BLaER1 (cell line): ENCODE measurements at regions not wholly inside any gene's neighbourhood (a gene's known extent, or its start where the extent isn't known, plus 50 kb on each side); places are given as distances from the start of the nearest gene placed in this dataset.
"Not testable (repeated sequence)": the region's sequence is repeated elsewhere in the genome, so short reads cannot be mapped to it uniquely, and the experiment has no call there.

ENCODE experiments used
- H3K27ac ChIP-seq: shearing (Covaris generic); formaldehyde crosslinking; 2 replicates; pipeline ENCODE4 v1.8.1; 2022
- H3K27me3 ChIP-seq: shearing (Covaris generic); formaldehyde crosslinking; 2 replicates; pipeline ENCODE4 v1.8.1; 2022
- H3K36me3 ChIP-seq: shearing (Covaris generic); formaldehyde crosslinking; 2 replicates; pipeline ENCODE4 v1.8.1; 2022
- H3K4me1 ChIP-seq: shearing (Covaris generic); formaldehyde crosslinking; 2 replicates; pipeline ENCODE4 v1.8.1; 2022
- H3K4me2 ChIP-seq: shearing (Covaris generic); formaldehyde crosslinking; 2 replicates; pipeline ENCODE4 v1.8.1; 2022
- H3K4me3 ChIP-seq: shearing (Covaris generic); formaldehyde crosslinking; 2 replicates; pipeline ENCODE4 v1.8.1; 2022
- H3K9ac ChIP-seq: shearing (Covaris generic); formaldehyde crosslinking; 2 replicates; pipeline ENCODE4 v1.8.1; 2022
- H3K9me3 ChIP-seq: shearing (Covaris generic); formaldehyde crosslinking; 2 replicates; pipeline ENCODE4 v1.8.1; 2022
- H4K20me1 ChIP-seq: shearing (Covaris generic); formaldehyde crosslinking; 2 replicates; pipeline ENCODE4 v1.8.1; 2022
- Cebpa-rat ChIP-seq: shearing (Covaris generic); IDR thresholded peaks from 2 replicates; pipeline ENCODE4 v1.8.1; 2022

DNA sequence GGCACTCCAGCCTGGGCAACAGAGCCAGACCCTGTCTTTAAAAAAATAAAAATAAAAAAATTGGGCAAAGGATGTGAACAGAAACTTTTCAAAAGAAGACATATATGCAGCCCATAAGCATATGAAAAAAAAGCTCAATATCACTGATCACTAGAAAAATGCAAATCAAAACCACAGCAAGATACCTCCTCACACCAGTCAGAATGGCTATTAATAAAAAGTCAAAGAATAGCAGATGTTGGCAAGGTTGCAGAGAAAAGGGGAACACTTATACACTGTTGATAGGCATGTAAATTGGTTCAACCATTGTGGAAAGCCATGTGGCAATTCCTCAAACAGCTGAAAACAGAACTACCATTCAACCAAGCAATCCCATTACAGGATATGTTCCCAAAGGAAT is 204.1 kb upstream of the SRD5A2 start:
- H3K27ac ChIP-seq = no peak overlapping the region

DNA sequence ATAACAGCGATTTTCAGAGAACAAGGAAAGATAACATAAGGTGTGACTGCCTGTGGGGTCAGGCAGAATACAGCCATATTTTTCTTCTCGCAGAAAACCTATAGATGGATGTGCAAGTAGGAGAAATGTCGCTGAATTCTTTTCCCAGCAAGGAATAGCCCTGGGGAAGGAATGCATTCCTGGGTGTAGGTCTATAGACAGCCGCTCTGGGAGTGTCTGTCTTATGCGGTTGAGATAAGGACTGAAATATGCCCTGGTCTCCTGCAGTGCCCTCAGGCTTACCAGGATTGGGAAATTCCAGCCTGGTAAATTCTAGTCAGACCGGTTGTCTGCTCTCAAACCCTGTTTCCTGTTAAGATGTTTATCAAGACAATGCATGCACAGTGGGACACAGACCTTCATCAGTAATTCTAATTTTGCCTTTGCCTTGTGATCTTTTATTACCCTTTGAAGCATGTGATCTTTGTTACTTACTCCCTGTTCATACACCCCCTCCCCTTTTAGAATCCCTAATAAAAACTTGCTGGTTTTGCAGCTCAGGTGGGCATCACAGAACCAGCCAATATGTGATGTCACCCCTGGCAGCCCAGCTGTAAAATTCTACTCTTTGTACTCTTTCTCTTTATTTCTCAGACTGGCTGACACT is 202.8 kb upstream of the SRD5A2 start:
- not testable (repeated sequence) for H3K36me3 ChIP-seq, H3K27ac ChIP-seq, H3K4me2 ChIP-seq, H3K9ac ChIP-seq, H3K4me3 ChIP-seq, H4K20me1 ChIP-seq, H3K9me3 ChIP-seq, H3K27me3 ChIP-seq, H3K4me1 ChIP-seq

More for the DNA sequence above, 204.1 kb upstream of the SRD5A2 start:
- no peak overlapping the region for H3K9ac ChIP-seq
- TF ChIP-seq Cebpa-rat = no peak
- no peak overlapping the region for H3K4me3 ChIP-seq
- no peaks in the 10 kb centered on the region for H3K4me1 ChIP-seq
- no peaks in the 10 kb centered on the region for H4K20me1 ChIP-seq
- no peak overlapping the region for H3K4me2 ChIP-seq
- peaks cover 9% of the 10 kb centered on the region; the same call in 1 of the 2 replicates for H3K9me3 ChIP-seq
- H3K36me3 ChIP-seq = no peaks in the 10 kb centered on the region
- H3K27me3 ChIP-seq = no peaks in the 10 kb centered on the region

DNA sequence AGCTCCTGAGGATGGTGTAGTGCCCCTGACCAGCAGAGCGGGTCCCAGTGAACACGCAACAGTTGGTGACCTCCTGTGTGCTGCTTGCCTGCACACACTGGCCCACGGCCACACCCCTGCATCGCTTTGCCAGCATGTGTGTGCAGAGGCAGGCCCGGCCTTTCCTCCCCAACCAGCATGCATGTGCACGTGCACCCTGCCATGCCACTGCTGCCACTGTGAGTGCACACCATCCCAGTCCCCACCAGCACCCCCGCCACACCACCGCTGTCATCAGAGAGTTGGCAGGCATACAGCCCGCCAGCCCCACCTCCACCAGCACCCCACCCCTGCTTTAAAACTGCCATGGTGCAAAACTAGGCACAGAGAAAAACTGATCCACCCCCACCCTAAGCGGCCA is 197.4 kb upstream of the SRD5A2 start:
- Histone ChIP-seq H3K9me3 (no peaks in the 10 kb centered on the region), H4K20me1 (no peaks in the 10 kb centered on the region), H3K9ac (no peak overlapping the region), H3K36me3 (no peaks in the 10 kb centered on the region), H3K27me3 (no peaks in the 10 kb centered on the region), H3K4me3 (no peak overlapping the region), H3K4me2 (no peak overlapping the region), H3K27ac (no peak overlapping the region), H3K4me1 (no peaks in the 10 kb centered on the region)
- no peak for TF ChIP-seq Cebpa-rat

DNA sequence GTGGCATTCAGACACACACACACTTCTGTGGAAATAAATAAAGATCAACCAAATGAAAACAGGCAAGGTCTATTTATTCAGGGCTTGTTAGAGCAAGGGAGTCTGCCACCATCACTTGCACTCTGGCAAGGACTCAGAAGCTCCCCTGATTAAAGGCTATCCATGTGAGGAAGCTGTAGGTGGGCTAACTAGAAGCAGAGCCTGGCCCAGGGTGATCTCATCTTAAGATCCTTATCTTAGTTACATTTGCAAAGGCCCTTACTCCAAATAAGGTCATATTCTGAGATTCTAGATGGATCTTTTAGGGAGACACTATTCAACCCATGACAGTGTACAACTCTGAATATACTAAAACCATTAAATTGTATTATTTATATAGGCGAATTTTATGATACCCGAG is 190.0 kb upstream of the SRD5A2 start:
- Histone ChIP-seq H3K9me3 (no peaks in the 10 kb centered on the region), H4K20me1 (no peaks in the 10 kb centered on the region), H3K4me3 (no peak overlapping the region), H3K4me2 (no peak overlapping the region), H3K36me3 (no peaks in the 10 kb centered on the region), H3K27me3 (no peaks in the 10 kb centered on the region), H3K27ac (no peak overlapping the region), H3K4me1 (no peaks in the 10 kb centered on the region), H3K9ac (no peak overlapping the region)
- TF ChIP-seq Cebpa-rat = no peak

DNA sequence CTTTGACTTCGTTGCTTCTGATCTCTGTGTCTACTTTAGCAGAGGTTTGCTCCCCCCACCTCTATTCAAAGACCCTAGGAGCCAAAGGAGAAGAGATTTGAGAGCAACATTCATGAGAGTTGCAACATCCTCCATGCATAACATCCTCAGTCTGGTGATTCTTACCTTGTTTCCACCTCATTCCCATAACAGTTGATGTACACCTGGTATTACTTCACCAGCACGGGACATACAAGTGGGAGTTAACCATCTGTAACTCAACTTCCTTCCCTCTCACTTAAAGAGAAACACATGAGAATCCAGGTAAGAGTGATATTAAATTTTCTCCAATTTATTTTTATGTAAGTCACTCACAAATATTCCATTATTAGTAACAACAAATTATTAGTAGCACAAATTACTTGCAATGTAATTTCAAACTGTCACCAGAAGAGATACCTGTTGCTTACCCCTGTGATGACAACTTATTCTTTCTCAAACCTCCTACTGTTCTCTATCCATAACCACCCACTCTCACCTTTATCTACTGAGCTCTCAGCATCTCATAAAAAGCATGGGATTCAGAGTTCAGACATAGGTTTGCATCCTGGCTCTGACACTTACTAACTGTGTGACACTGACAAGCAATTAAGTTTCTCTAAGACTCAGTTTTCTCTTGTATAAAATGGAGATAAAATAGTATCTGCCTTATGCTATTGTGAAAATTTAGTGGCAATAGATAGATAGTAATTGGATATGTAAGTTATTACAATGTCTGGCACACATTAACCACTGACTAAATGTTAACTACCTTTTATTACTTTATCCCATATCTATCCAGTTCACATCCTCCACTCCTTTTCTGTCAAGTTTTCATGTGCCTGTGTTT is 184.6 kb upstream of the SRD5A2 start:
- no peaks in the 10 kb centered on the region for H3K36me3 ChIP-seq
- no peak for TF ChIP-seq Cebpa-rat
- no peaks in the 10 kb centered on the region for H3K4me1 ChIP-seq
- H4K20me1 ChIP-seq = no peaks in the 10 kb centered on the region
- no peak overlapping the region for H3K27ac ChIP-seq
- no peak overlapping the region for H3K4me3 ChIP-seq
- no peak overlapping the region for H3K9ac ChIP-seq
- H3K4me2 ChIP-seq = no peak overlapping the region
- H3K27me3 ChIP-seq = no peaks in the 10 kb centered on the region
- H3K9me3 ChIP-seq = no peaks in the 10 kb centered on the region

DNA sequence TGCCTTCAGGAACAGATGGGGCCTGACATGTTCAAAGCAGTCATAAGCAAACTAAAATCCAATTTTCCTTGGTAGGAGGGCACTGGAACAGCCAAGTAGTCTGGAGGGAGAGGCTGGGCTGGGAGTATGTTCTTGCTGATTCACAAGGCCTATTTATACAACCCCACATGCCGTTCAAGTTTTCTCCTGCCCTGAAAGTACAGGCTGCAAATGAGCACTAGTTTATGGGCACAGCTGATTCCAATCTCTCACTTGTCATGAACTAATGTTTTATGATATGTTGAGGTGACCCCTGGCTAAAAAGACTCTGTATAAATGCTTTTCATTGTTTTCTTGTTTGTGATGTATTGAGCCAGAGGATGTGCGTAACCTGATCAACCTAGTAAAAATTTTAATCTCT is 183.4 kb upstream of the SRD5A2 start:
- Histone ChIP-seq H3K9me3 (no peaks in the 10 kb centered on the region), H3K4me2 (no peak overlapping the region), H3K27ac (no peak overlapping the region), H3K4me3 (no peak overlapping the region), H3K36me3 (no peaks in the 10 kb centered on the region), H3K9ac (no peak overlapping the region), H3K4me1 (no peaks in the 10 kb centered on the region), H4K20me1 (no peaks in the 10 kb centered on the region), H3K27me3 (no peaks in the 10 kb centered on the region)
- no peak for TF ChIP-seq Cebpa-rat

DNA sequence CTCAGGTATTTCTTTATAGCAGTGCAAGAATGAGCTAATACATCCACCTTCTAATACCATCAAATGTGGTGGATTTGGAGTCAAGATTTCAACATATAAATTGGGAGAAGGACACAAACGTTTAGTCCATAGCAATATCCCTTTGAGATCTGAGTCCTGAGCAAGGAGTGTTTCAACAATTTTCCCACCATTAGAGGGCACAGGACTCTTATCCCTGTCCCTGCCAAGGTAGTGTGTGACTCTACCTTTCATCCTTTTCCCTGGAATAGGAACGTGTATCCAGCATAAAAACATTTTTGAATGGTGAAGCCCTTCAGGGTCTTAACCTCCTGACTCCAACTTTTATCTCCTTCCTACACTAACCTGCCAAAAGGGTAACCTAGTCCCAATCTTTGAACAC is 181.3 kb upstream of the SRD5A2 start:
- Histone ChIP-seq H3K27ac (no peak overlapping the region), H3K27me3 (no peaks in the 10 kb centered on the region)
- no peak for TF ChIP-seq Cebpa-rat

DNA sequence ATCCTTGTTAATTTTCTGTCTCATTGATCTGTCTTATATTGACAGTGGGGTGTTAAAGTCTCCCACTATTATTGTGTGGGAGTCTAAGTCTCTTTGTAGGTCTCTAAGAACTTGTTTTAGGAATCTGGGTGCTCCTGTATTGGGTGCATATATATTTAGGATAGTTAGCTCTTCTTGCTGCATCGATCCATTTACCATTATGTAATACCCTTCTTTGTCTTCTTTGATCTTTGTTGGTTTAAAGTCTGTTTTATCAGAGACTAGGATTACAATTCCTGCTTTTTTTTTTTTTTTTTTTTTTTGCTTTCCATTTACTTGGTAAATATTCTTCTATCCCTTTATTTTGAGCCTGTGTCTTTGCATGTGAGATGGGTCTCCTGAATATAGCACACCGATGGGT is 176.6 kb upstream of the SRD5A2 start:
- not testable (repeated sequence) for H3K9ac ChIP-seq

More for the DNA sequence above, 181.3 kb upstream of the SRD5A2 start:
- H3K4me2 ChIP-seq = no peak overlapping the region
- H4K20me1 ChIP-seq = no peaks in the 10 kb centered on the region
- H3K4me3 ChIP-seq = no peak overlapping the region
- no peak overlapping the region for H3K9ac ChIP-seq
- H3K36me3 ChIP-seq = no peaks in the 10 kb centered on the region
- no peaks in the 10 kb centered on the region for H3K9me3 ChIP-seq
- no peaks in the 10 kb centered on the region for H3K4me1 ChIP-seq

DNA sequence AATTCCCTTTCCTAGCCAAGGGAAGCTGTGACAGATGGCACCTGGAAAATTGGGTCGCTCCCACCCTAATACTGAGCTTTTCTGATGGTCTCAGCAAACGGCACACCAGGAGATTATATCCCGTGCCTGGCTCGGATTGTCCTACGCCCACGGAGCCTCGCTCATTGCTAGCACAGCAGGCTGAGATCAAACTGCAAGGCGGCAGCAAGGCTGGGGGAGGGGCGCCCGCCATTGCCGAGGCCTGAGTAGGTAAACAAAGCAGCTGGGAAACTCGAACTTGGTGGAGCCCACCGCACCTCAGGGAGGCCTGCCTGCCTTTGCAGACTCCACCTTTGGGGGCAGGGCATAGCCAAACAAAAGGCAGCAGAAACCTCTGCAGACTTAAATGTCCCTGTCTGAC is 168.0 kb upstream of the SRD5A2 start:
- H4K20me1 ChIP-seq, H3K36me3 ChIP-seq, H3K9ac ChIP-seq, H3K27me3 ChIP-seq, H3K4me2 ChIP-seq, H3K4me3 ChIP-seq, H3K4me1 ChIP-seq, H3K27ac ChIP-seq: not testable (repeated sequence)
- peaks cover 12% of the 10 kb centered on the region for H3K9me3 ChIP-seq

More for the DNA sequence above, 176.6 kb upstream of the SRD5A2 start:
- H3K36me3 ChIP-seq, H3K4me1 ChIP-seq, H3K4me3 ChIP-seq, H3K27ac ChIP-seq, H3K9me3 ChIP-seq, H3K4me2 ChIP-seq, H4K20me1 ChIP-seq, H3K27me3 ChIP-seq: not testable (repeated sequence)

DNA sequence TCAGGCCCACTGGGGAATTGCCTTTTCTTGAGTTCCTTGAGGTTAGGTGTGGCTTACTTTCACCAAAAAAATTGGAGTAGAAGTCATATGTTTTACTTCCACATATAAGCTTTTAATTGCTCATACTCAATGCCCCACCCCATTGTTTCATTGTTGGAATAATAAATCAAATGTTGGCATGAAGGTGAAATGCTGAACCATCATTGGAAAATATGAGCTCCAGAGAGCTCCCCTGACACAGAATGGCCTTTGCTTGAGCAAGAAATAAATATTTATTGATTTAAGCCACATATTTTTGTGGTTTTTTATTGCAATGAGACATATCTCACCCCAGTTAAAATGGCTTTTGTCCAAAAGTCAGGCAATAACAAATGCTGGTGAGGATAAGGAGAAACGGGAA is 167.3 kb upstream of the SRD5A2 start:
- Histone ChIP-seq H3K9me3 (peaks cover 12% of the 10 kb centered on the region), H3K4me1 (no peaks in the 10 kb centered on the region), H3K36me3 (no peaks in the 10 kb centered on the region), H3K4me3 (no peak overlapping the region), H3K27me3 (no peaks in the 10 kb centered on the region), H3K27ac (no peak overlapping the region), H4K20me1 (no peaks in the 10 kb centered on the region), H3K4me2 (no peak overlapping the region), H3K9ac (no peak overlapping the region)
- TF ChIP-seq Cebpa-rat = no peak
